SK-N-SH (cell line): ENCODE measurements at regions not wholly inside any gene's neighbourhood (a gene's known extent, or its start where the extent isn't known, plus 50 kb on each side); places are given as distances from the start of the nearest gene placed in this dataset.

Experiments
- CTCF ChIA-PET: fragments of 300-600, 350-600 bp; formaldehyde crosslinking; extraction: SDS; loops from one replicate; lab custom pipeline; 2021; lab: Yijun Ruan, JAX
- POLR2A ChIA-PET: fragments of 350-600 bp; sonication (Branson Sonifier 250); formaldehyde crosslinking; extraction: SDS; loops from one replicate; lab custom pipeline; 2020; ENCODE audit warnings: antibody characterized with exemption, inconsistent platforms; lab: Yijun Ruan, JAX
- DNase-seq: peaks from one replicate; pipeline ENCODE4 v3.0.0; 2012
- H2AFZ ChIP-seq: fragments of 200-600 bp; sonication (generic); 2 replicates; pipeline ENCODE4 v1.8.1; 2016; ENCODE audit warnings: antibody characterized with exemption, mild to moderate bottlenecking, low read depth
- H3F3A ChIP-seq: fragments of 200-600 bp; sonication (generic); replicated peaks from 2 replicates; pipeline ENCODE3; 2016; ENCODE audit warnings: antibody characterized with exemption, mild to moderate bottlenecking; ENCODE audit not compliant: insufficient read depth
- H3K27ac ChIP-seq, 2 experiments: fragments of 200-500 bp in 1 of 2; fragments of 200-600 bp in 1 of 2; sonication (Bioruptor generic) in 1 of 2; sonication (generic), shearing (Covaris generic) in 1 of 2; 2 replicates each; pipeline versions ENCODE4 v1.5.1 to v1.6.1; 2014 to 2016; ENCODE audit warnings: low read depth in 2 of 2, inconsistent platforms in 1 of 2, low read length in 1 of 2, mild to moderate bottlenecking in 1 of 2, mixed read lengths in 1 of 2
- H3K27me3 ChIP-seq: fragments of 200-600 bp; sonication (generic), shearing (Covaris generic); 2 replicates; pipeline ENCODE4 v1.6.1; 2016; ENCODE audit warnings: mixed run types; ENCODE audit not compliant: insufficient read depth
- H3K36me3 ChIP-seq, 2 experiments: fragments of 200-500 bp in 1 of 2; fragments of 200-600 bp in 1 of 2; sonication (Bioruptor generic) in 1 of 2; sonication (generic) in 1 of 2; replicated peaks in 1 of 2; 2 replicates each; pipeline versions ENCODE3 to v1.5.1; 2014 to 2016; ENCODE audit warnings: low read length in 1 of 2, mild to moderate bottlenecking in 1 of 2; ENCODE audit not compliant: insufficient read depth in 2 of 2, control insufficient read depth in 1 of 2
- H3K4me1 ChIP-seq, 2 experiments: fragments of 200-500 bp in 1 of 2; fragments of 200-600 bp in 1 of 2; sonication (Bioruptor generic) in 1 of 2; sonication (generic), shearing (Covaris generic) in 1 of 2; 2 replicates each; pipeline versions ENCODE4 v1.5.1 to v1.6.1; 2014 to 2016; ENCODE audit warnings: low read depth in 1 of 2, low read length in 1 of 2, mixed run types in 1 of 2; ENCODE audit not compliant: insufficient read depth in 2 of 2, control insufficient read depth in 1 of 2
- H3K4me2 ChIP-seq: fragments of 200-600 bp; sonication (generic), shearing (Covaris generic); 2 replicates; pipeline ENCODE4 v1.6.1; 2017; ENCODE audit warnings: mixed run types
- H3K4me3 ChIP-seq, 2 experiments: fragments of 200-500 bp in 1 of 2; fragments of 200-600 bp in 1 of 2; sonication (Bioruptor generic) in 1 of 2; sonication (generic), shearing (Covaris generic) in 1 of 2; 2 replicates each; pipeline versions ENCODE4 v1.5.1 to v1.8.1; 2014 to 2016; ENCODE audit warnings: low read depth in 2 of 2, inconsistent platforms in 1 of 2, low read length in 1 of 2, mild to moderate bottlenecking in 1 of 2, mixed read lengths in 1 of 2, moderate library complexity in 1 of 2
- H3K79me2 ChIP-seq: fragments of 200-600 bp; sonication (generic); 2 replicates; pipeline ENCODE4 v1.8.1; 2017; ENCODE audit warnings: mild to moderate bottlenecking; ENCODE audit not compliant: insufficient read depth
- H3K9ac ChIP-seq: fragments of 200-600 bp; sonication (generic); 2 replicates; pipeline ENCODE4 v1.6.1; 2017; ENCODE audit warnings: mixed run types
- H3K9me2 ChIP-seq: fragments of 200-600 bp; sonication (generic); 2 replicates; pipeline ENCODE4 v1.6.1; 2017; ENCODE audit warnings: mixed run types
- H3K9me3 ChIP-seq: fragments of 200-600 bp; sonication (generic); 2 replicates; pipeline ENCODE4 v1.6.1; 2017; ENCODE audit warnings: mixed run types, mild to moderate bottlenecking, moderate library complexity
- H4K20me1 ChIP-seq: fragments of 200-600 bp; sonication (generic); 2 replicates; pipeline ENCODE4 v1.6.1; 2017; ENCODE audit warnings: mild to moderate bottlenecking, mixed run types; ENCODE audit not compliant: insufficient read depth
- EP300 ChIP-seq, 2 experiments: IDR thresholded peaks; 2 replicates each; pipeline versions ENCODE4 v1.4.0 to v1.6.1; 2012; ENCODE audit warnings: borderline replicate concordance in 1 of 2, low read depth in 1 of 2, low read length in 1 of 2
- FOSL2 ChIP-seq: IDR thresholded peaks from 2 replicates; pipeline ENCODE4 v1.4.0; 2012; ENCODE audit warnings: low read depth, mild to moderate bottlenecking, moderate library complexity, borderline replicate concordance
- FOXJ3 ChIP-seq: sonication (generic); formaldehyde crosslinking; IDR thresholded peaks from 2 replicates; pipeline ENCODE4 v1.5.1; 2020; ENCODE audit warnings: mild to moderate bottlenecking, missing genetic modification reagents
- FOXM1 ChIP-seq: IDR thresholded peaks from 2 replicates; pipeline ENCODE4 v1.4.0; 2012; ENCODE audit warnings: low read depth, mild to moderate bottlenecking
- GABPA ChIP-seq: IDR thresholded peaks from 2 replicates; pipeline ENCODE4 v1.4.0; 2012; ENCODE audit warnings: low read depth, mild to moderate bottlenecking
- GATA2 ChIP-seq: sonication (generic); formaldehyde crosslinking; IDR thresholded peaks from 2 replicates; pipeline ENCODE4 v1.5.0; 2020; ENCODE audit warnings: mild to moderate bottlenecking, missing genetic modification reagents
- IRF3 ChIP-seq: fragments of 150-350 bp; IDR thresholded peaks from 2 replicates; pipeline ENCODE4 v1.6.1; 2016; ENCODE audit warnings: mild to moderate bottlenecking, low read depth, low read length
- MEF2A ChIP-seq: IDR thresholded peaks from 2 replicates; pipeline ENCODE4 v1.4.0; 2012; ENCODE audit warnings: low read depth, borderline replicate concordance
- MXI1 ChIP-seq: IDR thresholded peaks from 2 replicates; pipeline ENCODE4 v1.6.1; 2012; ENCODE audit warnings: mild to moderate bottlenecking, low read depth, low read length, improper control_type of control experiment
- NFIC ChIP-seq: IDR thresholded peaks from 2 replicates; pipeline ENCODE4 v1.4.0; 2012; ENCODE audit warnings: borderline replicate concordance
- RCOR1 ChIP-seq: fragments of 150-350 bp; IDR thresholded peaks from 2 replicates; pipeline ENCODE4 v1.6.1; 2017; ENCODE audit warnings: antibody characterized with exemption, low read length
- RFX5 ChIP-seq: IDR thresholded peaks from 2 replicates; pipeline ENCODE4 v1.6.1; 2012; ENCODE audit warnings: mild to moderate bottlenecking, improper control_type of control experiment, low read length
- RXRA ChIP-seq: IDR thresholded peaks from 2 replicates; pipeline ENCODE4 v1.4.0; 2012; ENCODE audit warnings: low read depth, mild to moderate bottlenecking, borderline replicate concordance
- SMC3 ChIP-seq: IDR thresholded peaks from 2 replicates; pipeline ENCODE4 v1.6.1; 2012; ENCODE audit warnings: low read depth, low read length, improper control_type of control experiment
- TAF1 ChIP-seq: IDR thresholded peaks from 2 replicates; pipeline ENCODE4 v1.6.1; 2012; ENCODE audit warnings: low read depth, mild to moderate bottlenecking, low read length, moderate library complexity, borderline replicate concordance
- TEAD4 ChIP-seq: IDR thresholded peaks from 2 replicates; pipeline ENCODE4 v1.4.0; 2012; ENCODE audit warnings: mild to moderate bottlenecking, borderline replicate concordance; ENCODE audit not compliant: insufficient read depth
- USF1 ChIP-seq: IDR thresholded peaks from 2 replicates; pipeline ENCODE4 v1.4.0; 2012; ENCODE audit warnings: low read depth, borderline replicate concordance
- WGBS: methylation state at CpG from one replicate; pipeline ENCODE4 v1.1.6; 2017; ENCODE audit warnings: low lambda C conversion rate; 5-methylcytosine and 5-hydroxymethylcytosine counted together
- TF ChIP-seq, protein P1 (sequence below): IDR thresholded peaks from 2 replicates; pipeline ENCODE4 v1.6.1; 2012; ENCODE audit warnings: mild to moderate bottlenecking, low read depth, low read length, moderate library complexity

DNA sequence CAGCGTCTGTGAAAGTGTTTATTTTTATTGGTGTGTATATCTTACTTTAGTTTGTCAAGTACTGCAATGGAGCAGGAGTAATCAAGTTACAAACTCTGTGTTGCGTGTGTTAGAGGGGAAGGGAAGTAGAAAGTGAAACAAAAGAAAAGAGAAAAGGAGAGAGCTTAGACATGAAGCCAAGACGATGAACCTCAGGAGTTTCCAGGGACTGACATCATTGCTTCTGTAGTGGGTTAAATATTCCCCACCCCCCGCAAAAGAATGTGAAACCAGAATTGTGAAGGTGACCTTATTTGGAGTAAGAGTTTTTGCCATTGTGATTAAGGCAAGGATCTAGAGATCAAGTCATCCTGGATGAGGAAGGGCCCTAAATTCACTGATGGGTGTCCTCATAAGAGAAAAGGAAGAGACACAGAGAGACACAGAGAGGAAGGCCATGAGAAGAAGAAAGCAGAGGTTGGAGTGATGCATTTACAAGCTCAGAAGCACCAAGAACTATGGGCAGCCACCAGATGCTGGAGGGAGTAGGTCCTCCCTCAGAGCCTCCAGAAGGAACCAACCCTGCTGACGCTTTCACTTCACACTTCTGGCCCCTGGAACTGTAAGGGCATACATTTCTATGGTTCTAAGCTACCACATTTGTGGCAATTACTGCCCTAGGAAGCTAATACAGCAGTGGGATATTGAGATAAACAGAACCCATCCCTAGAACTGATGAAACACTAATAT lies 173.6 kb upstream of the SFRP2 start:
- WGBS: 4% methylated on average over 5 of the region's 5 CpGs
- Histone ChIP-seq H2AFZ (no peak overlapping the region), H3K9me3 (no peaks in the 10 kb centered on the region), H3K27me3 (no peaks in the 10 kb centered on the region), H3K9ac (no peak overlapping the region), H3K9me2 (no peaks in the 10 kb centered on the region), H3K79me2 (no peaks in the 10 kb centered on the region), H3F3A (no peaks in the 10 kb centered on the region), H3K4me1 (no peaks in the 10 kb centered on the region), H3K4me3 (no peak overlapping the region), H4K20me1 (no peaks in the 10 kb centered on the region), H3K27ac (no peak overlapping the region), H3K36me3 (no peaks in the 10 kb centered on the region), H3K4me2 (no peak overlapping the region)
- DNase-seq: no peak
- TF ChIP-seq GATA2 (CRISPR knock-in tag): no peak
- no peak for TF ChIP-seq TEAD4
- no peak for TF ChIP-seq MEF2A
- TF ChIP-seq, protein P1, sequence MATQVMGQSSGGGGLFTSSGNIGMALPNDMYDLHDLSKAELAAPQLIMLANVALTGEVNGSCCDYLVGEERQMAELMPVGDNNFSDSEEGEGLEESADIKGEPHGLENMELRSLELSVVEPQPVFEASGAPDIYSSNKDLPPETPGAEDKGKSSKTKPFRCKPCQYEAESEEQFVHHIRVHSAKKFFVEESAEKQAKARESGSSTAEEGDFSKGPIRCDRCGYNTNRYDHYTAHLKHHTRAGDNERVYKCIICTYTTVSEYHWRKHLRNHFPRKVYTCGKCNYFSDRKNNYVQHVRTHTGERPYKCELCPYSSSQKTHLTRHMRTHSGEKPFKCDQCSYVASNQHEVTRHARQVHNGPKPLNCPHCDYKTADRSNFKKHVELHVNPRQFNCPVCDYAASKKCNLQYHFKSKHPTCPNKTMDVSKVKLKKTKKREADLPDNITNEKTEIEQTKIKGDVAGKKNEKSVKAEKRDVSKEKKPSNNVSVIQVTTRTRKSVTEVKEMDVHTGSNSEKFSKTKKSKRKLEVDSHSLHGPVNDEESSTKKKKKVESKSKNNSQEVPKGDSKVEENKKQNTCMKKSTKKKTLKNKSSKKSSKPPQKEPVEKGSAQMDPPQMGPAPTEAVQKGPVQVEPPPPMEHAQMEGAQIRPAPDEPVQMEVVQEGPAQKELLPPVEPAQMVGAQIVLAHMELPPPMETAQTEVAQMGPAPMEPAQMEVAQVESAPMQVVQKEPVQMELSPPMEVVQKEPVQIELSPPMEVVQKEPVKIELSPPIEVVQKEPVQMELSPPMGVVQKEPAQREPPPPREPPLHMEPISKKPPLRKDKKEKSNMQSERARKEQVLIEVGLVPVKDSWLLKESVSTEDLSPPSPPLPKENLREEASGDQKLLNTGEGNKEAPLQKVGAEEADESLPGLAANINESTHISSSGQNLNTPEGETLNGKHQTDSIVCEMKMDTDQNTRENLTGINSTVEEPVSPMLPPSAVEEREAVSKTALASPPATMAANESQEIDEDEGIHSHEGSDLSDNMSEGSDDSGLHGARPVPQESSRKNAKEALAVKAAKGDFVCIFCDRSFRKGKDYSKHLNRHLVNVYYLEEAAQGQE: no peak
- no peak for TF ChIP-seq NFIC
- TF ChIP-seq FOXM1: no peak
- TF ChIP-seq GABPA: no peak
- TF ChIP-seq FOSL2: no peak
- no peak for TF ChIP-seq FOXJ3 (CRISPR knock-in tag)
- TF ChIP-seq IRF3: no peak
- no peak for TF ChIP-seq RFX5
- no peak for TF ChIP-seq RXRA
- TF ChIP-seq MXI1: no peak
- no peak for TF ChIP-seq EP300 (IDR thresholded peaks at IDR 0.05; ENCODE audit: borderline replicate concordance in 1 of 2, low read depth in 1 of 2, low read length in 1 of 2)
- no peak for TF ChIP-seq TAF1
- TF ChIP-seq SMC3: no peak
- no peak for TF ChIP-seq USF1
- TF ChIP-seq RCOR1: no peak
- ChIA-PET CTCF (no interaction called here), POLR2A (no interaction called here)
